ENCODE measurements at regions not wholly inside any gene's neighbourhood (a gene's known extent, or its start where the extent isn't known, plus 50 kb on each side); places are given as distances from the start of the nearest gene placed in this dataset.

DNA sequence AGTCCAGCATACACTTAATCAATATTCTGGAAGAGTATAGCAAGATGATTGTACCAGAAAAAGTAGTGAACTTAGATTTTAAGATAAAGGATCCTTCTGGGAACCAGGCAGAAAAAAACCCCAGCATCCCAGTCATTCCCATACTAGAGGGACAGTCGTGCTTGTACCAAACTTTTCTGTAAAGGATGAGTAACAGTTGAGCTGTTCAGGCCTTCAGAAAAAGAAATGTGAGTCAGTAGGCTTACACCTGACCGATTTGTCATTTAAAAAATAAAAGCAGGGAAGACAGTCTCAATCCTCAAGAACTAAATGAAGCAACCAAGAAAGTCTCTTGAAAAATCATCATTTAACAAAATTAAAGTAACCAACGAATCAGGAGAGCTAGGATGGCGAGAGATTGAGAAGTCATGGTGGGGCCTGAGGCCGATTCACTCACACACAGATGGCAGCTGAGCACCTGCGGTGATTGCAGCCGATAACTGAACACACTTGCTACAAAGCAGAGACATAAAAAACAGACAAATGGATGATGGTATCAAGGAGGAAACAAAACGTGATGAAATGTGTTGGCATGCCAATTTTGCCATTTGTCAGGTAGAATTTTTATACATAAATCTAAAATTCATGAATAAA is 170.0 kb upstream of the ALKAL2 start:
- TF ChIP-seq ZFP3 (CRISPR knock-in tag; IDR thresholded peaks at IDR 0.05), result no peak
- TF ChIP-seq, protein P1, sequence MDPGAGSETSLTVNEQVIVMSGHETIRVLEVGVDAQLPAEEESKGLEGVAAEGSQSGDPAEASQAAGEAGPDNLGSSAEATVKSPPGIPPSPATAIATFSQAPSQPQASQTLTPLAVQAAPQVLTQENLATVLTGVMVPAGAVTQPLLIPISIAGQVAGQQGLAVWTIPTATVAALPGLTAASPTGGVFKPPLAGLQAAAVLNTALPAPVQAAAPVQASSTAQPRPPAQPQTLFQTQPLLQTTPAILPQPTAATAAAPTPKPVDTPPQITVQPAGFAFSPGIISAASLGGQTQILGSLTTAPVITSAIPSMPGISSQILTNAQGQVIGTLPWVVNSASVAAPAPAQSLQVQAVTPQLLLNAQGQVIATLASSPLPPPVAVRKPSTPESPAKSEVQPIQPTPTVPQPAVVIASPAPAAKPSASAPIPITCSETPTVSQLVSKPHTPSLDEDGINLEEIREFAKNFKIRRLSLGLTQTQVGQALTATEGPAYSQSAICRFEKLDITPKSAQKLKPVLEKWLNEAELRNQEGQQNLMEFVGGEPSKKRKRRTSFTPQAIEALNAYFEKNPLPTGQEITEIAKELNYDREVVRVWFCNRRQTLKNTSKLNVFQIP (CRISPR knock-in tag; IDR thresholded peaks at IDR 0.05; ENCODE audit: borderline replicate concordance, low read depth), result no peak
- no peak for TF ChIP-seq ZC3H10 (CRISPR knock-in tag; IDR thresholded peaks at IDR 0.05)
- no peak for TF ChIP-seq ZNF70 (CRISPR knock-in tag; IDR thresholded peaks at IDR 0.05)
- TF ChIP-seq, protein P2, sequence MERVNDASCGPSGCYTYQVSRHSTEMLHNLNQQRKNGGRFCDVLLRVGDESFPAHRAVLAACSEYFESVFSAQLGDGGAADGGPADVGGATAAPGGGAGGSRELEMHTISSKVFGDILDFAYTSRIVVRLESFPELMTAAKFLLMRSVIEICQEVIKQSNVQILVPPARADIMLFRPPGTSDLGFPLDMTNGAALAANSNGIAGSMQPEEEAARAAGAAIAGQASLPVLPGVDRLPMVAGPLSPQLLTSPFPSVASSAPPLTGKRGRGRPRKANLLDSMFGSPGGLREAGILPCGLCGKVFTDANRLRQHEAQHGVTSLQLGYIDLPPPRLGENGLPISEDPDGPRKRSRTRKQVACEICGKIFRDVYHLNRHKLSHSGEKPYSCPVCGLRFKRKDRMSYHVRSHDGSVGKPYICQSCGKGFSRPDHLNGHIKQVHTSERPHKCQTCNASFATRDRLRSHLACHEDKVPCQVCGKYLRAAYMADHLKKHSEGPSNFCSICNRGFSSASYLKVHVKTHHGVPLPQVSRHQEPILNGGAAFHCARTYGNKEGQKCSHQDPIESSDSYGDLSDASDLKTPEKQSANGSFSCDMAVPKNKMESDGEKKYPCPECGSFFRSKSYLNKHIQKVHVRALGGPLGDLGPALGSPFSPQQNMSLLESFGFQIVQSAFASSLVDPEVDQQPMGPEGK (CRISPR knock-in tag; IDR thresholded peaks at IDR 0.05; ENCODE audit: borderline replicate concordance), result no peak
- no peak for TF ChIP-seq SNAI2 (CRISPR knock-in tag; IDR thresholded peaks at IDR 0.05)
- no peak for TF ChIP-seq CSDC2 (CRISPR knock-in tag; IDR thresholded peaks at IDR 0.05)
- TF ChIP-seq TOX (CRISPR knock-in tag; IDR thresholded peaks at IDR 0.05; ENCODE audit: borderline replicate concordance), result no peak
- TF ChIP-seq ZFP30 (CRISPR knock-in tag; IDR thresholded peaks at IDR 0.05), result no peak
- no peak for TF ChIP-seq ARNTL (CRISPR knock-in tag; IDR thresholded peaks at IDR 0.05; ENCODE audit: borderline replicate concordance, low read depth)
- TF ChIP-seq, protein P3, sequence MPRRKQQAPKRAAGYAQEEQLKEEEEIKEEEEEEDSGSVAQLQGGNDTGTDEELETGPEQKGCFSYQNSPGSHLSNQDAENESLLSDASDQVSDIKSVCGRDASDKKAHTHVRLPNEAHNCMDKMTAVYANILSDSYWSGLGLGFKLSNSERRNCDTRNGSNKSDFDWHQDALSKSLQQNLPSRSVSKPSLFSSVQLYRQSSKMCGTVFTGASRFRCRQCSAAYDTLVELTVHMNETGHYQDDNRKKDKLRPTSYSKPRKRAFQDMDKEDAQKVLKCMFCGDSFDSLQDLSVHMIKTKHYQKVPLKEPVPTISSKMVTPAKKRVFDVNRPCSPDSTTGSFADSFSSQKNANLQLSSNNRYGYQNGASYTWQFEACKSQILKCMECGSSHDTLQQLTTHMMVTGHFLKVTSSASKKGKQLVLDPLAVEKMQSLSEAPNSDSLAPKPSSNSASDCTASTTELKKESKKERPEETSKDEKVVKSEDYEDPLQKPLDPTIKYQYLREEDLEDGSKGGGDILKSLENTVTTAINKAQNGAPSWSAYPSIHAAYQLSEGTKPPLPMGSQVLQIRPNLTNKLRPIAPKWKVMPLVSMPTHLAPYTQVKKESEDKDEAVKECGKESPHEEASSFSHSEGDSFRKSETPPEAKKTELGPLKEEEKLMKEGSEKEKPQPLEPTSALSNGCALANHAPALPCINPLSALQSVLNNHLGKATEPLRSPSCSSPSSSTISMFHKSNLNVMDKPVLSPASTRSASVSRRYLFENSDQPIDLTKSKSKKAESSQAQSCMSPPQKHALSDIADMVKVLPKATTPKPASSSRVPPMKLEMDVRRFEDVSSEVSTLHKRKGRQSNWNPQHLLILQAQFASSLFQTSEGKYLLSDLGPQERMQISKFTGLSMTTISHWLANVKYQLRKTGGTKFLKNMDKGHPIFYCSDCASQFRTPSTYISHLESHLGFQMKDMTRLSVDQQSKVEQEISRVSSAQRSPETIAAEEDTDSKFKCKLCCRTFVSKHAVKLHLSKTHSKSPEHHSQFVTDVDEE (CRISPR knock-in tag; IDR thresholded peaks at IDR 0.05), result no peak
- no peak for TF ChIP-seq ZNF8 (CRISPR knock-in tag; IDR thresholded peaks at IDR 0.05)
- no peak for ATAC-seq

DNA sequence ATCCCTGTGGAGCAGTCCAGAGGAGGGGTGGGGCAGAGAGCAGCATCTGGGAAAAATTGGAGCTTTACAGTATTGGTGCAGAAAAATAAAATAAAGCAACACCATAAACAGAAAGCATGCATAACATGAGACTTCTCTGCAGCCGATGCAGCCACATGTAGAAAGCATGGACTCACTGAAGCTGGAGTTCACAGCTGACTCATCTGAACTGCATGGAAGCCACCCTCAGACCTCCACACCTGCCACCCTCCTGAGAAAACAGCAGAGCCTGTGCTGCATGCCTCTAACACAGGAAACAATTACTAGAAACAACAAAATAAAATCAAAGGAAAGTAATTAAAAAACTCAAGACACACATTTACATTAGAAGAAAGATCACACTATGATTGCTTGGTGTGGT is 169.4 kb upstream of the ALKAL2 start:
- TF ChIP-seq TCF4 (CRISPR knock-in tag; IDR thresholded peaks at IDR 0.05; ENCODE audit: borderline replicate concordance) (no peak), ZFP30 (CRISPR knock-in tag; IDR thresholded peaks at IDR 0.05) (no peak), CSDC2 (CRISPR knock-in tag; IDR thresholded peaks at IDR 0.05) (no peak), ESRRG (CRISPR knock-in tag; IDR thresholded peaks at IDR 0.05) (no peak), BACH2 (CRISPR knock-in tag; IDR thresholded peaks at IDR 0.05; ENCODE audit: borderline replicate concordance) (no peak)
- TF ChIP-seq, protein P4, sequence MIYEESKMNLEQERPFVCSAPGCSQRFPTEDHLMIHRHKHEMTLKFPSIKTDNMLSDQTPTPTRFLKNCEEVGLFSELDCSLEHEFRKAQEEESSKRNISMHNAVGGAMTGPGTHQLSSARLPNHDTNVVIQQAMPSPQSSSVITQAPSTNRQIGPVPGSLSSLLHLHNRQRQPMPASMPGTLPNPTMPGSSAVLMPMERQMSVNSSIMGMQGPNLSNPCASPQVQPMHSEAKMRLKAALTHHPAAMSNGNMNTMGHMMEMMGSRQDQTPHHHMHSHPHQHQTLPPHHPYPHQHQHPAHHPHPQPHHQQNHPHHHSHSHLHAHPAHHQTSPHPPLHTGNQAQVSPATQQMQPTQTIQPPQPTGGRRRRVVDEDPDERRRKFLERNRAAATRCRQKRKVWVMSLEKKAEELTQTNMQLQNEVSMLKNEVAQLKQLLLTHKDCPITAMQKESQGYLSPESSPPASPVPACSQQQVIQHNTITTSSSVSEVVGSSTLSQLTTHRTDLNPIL (CRISPR knock-in tag; IDR thresholded peaks at IDR 0.05; ENCODE audit: low read depth), result no peak
- TF ChIP-seq, protein P5, sequence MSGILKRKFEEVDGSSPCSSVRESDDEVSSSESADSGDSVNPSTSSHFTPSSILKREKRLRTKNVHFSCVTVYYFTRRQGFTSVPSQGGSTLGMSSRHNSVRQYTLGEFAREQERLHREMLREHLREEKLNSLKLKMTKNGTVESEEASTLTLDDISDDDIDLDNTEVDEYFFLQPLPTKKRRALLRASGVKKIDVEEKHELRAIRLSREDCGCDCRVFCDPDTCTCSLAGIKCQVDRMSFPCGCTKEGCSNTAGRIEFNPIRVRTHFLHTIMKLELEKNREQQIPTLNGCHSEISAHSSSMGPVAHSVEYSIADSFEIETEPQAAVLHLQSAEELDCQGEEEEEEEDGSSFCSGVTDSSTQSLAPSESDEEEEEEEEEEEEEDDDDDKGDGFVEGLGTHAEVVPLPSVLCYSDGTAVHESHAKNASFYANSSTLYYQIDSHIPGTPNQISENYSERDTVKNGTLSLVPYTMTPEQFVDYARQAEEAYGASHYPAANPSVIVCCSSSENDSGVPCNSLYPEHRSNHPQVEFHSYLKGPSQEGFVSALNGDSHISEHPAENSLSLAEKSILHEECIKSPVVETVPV (CRISPR knock-in tag; IDR thresholded peaks at IDR 0.05), result no peak
- ATAC-seq, result no peak

DNA sequence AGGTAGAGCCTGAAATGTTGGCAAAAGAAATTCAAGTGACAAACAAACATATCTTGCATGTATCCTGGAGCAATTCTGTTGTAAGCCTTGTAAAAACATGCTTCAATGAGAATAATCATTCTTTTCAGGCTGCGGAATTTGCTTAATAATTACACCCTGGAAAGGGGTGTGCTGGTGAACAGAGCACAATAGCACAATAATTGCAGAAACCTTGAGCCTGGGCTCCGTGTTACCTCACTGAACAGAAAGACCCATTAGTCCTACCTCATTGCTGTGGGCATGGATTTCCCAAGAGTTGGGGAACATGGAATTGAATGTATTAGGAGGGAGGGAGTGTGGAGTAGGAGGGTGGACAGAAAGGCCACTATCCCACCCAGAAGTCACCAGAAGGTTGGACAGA is 168.0 kb upstream of the ALKAL2 start:
- TF ChIP-seq ESRRG (CRISPR knock-in tag; IDR thresholded peaks at IDR 0.05), result no peak
- TF ChIP-seq, protein P2 (CRISPR knock-in tag; IDR thresholded peaks at IDR 0.05; ENCODE audit: borderline replicate concordance), result no peak
- no peak for TF ChIP-seq TOX (CRISPR knock-in tag; IDR thresholded peaks at IDR 0.05; ENCODE audit: borderline replicate concordance)
- TF ChIP-seq TCF4 (CRISPR knock-in tag; IDR thresholded peaks at IDR 0.05; ENCODE audit: borderline replicate concordance), result no peak
- no peak for TF ChIP-seq ZC3H10 (CRISPR knock-in tag; IDR thresholded peaks at IDR 0.05)
- no peak for TF ChIP-seq GLIS3 (CRISPR knock-in tag; IDR thresholded peaks at IDR 0.05)
- no peak for TF ChIP-seq ZNF8 (CRISPR knock-in tag; IDR thresholded peaks at IDR 0.05)
- no peak for TF ChIP-seq CSDC2 (CRISPR knock-in tag; IDR thresholded peaks at IDR 0.05)
- TF ChIP-seq, protein P1 (CRISPR knock-in tag; IDR thresholded peaks at IDR 0.05; ENCODE audit: borderline replicate concordance, low read depth), result no peak
- no peak for TF ChIP-seq ZFP3 (CRISPR knock-in tag; IDR thresholded peaks at IDR 0.05)
- TF ChIP-seq, protein P3 (CRISPR knock-in tag; IDR thresholded peaks at IDR 0.05), result no peak
- no peak for TF ChIP-seq ZFP30 (CRISPR knock-in tag; IDR thresholded peaks at IDR 0.05)
- ATAC-seq, result no peak
